HG02870 (cell line): ENCODE measurements at regions not wholly inside any gene's neighbourhood (a gene's known extent, or its start where the extent isn't known, plus 50 kb on each side); places are given as distances from the start of the nearest gene placed in this dataset.

ENCODE experiments used
- ATAC-seq: cut with Tn5 transposase; IDR thresholded peaks from one replicate; pipeline ENCODE4 v1.9.1; 2021; ENCODE audit warnings: mild to moderate bottlenecking, moderate library complexity; ENCODE audit not compliant: unreplicated experiment

DNA sequence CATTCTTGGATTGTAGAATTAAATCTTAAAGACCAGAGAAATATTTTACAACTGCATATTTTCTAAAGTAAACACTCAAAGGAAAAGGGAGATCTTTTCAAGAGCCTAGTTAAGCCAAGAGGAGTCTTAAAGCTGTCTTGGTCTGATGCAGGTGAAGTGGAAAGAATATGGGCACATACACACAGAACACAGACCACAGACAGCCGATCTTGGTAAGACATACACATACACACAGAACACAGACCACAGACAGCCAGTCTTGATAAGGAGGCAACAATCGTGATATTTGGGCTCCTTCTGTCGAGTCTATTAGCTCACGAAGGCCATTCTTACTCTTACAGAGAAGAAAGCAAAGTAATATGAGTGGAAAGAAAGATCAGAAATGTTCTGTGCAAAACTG, 1153.9 kb upstream of the TMPRSS15 start:
- no peak for ATAC-seq

DNA sequence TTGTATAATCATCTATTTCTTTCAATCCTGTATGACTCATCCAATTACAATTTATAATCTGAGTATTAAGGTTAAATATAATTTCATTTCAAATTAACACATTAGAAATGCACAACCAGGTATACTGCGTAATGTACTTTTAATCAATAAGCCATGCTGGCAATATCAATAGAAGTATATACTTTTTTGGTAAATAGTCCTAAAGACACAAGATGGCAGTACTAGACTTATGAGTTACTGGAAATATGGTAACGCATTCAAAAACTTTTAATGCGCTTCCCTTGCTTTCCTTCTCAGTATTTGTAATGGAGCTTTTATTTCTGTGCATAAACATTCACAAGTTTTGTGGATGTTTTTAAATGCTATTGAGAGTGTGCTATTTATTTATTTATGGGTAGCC, 1162.0 kb upstream of the TMPRSS15 start:
- ATAC-seq: no peak

DNA sequence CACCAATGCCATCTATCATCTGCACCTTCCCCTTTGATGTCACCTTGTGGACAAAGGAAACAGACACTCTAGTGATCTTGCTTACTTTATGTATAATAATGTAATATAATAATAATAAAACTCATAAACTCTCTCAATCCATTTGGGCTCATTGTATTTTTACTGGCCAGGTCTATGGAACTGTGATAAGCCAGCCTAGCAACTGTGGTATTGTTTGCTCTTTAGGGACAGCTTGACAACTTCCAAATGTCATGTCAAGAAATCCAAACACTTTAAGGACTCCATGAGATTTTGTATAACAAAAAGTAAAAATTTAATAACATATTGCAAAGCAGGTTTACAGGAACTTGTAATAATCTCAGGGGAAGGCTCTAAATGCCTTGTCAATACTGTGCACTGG, 1163.4 kb upstream of the TMPRSS15 start:
- ATAC-seq: no peak

DNA sequence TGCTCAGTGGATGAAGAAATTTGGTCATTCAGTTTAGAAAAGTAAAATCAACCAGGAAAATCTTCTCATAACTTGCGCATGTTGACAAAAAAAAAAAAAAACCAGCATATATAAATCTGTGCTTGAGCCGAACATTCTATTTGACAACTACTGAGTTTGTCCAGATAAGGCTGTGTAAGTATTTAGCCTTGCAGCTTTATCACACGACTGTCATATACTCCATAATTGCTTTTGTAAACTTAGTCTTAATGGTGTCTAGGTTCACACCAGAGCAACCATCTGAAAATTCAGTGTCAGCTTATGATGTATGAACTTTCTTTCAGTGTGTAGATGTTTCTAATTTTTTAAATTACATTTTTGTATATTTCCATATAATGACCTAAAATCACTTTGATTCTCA, 1173.8 kb upstream of the TMPRSS15 start:
- ATAC-seq: no peak

DNA sequence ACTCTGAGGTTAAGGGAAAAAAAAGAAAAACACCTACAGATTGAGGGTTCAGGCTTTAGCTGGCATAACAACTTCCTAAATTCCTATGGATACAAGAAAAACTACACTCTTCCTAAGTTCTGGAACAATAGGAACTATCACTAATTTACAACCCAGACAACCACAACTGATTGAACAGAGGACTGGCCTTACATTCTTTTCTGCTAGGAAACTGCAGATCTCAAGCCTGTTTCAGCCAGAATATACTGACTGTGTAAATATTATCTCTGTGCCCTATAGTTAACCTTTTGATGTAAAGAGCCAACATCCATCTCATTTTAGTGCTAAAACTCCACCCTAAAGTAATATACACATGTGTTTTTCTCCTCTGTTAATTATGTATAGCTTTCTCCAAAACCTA, 1186.5 kb upstream of the TMPRSS15 start:
- no peak for ATAC-seq

DNA sequence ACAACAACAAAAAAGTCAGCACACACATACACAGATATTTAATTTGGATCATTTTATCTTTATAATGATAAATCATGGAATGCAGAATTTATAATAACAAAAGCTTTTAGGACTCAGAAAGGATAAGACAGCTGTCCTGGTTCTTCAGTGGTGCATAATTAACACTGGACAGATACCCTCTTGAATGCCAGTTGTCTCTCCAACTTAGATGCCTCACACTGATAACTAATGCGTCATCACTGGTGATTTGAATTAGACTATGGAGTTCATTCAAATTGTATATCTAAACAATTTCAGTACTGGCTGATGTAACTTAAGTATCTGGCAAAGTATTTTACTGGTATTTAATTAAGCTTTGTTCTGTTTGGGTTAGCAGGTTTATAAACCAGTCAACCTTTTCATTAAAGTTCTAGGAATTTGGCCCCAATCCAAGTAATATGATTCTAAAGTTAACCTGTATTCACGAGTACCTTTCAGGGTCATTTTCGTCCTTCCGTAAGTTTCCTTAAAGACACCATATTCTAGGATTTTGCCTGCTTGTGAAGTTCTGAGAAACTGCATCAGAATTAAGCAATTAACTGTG, 1199.5 kb upstream of the TMPRSS15 start:
- no peak for ATAC-seq

DNA sequence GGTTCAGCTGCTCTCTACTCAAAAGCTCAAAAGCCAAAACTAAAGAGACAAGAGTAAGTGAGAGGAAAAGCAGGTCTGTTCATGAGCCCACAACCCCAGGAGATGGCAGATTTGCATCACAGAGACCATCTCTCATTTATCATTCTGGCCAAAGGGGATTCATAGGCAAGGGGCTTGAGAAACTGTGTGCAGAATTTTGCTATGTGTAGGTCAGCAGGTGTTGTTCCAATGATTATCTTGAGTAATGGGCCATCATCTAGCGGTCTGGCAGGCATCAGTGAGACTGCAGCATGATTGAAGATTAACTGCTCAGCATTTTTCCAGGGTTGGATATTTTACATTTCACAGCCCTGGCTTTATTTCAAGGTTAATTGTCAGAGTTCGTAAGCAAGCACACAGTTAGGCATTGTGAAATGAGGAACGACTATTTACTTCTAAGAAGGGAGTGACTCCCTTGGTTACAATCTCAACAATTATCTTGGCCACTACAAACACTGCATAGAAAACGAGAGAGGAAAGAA, 1204.6 kb upstream of the TMPRSS15 start:
- ATAC-seq: no peak

DNA sequence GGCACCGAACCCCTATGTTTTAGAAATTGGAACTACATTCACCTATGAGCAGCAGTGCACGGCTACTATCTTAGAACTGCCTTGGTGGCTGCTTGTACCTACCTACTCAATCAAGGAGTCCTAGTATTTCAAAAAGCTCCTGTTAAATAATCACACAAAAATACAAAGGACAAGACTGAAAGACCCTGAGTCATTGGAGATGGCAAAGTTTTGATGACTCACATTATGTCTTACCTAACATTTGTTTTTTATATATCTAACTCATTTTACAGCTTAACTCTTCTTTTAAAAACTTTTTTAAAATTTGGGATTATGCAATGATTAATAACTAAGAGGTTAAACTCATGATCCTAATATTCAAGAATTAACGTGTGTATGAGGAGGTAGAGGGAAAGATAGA, 1206.0 kb upstream of the TMPRSS15 start:
- ATAC-seq: no peak

DNA sequence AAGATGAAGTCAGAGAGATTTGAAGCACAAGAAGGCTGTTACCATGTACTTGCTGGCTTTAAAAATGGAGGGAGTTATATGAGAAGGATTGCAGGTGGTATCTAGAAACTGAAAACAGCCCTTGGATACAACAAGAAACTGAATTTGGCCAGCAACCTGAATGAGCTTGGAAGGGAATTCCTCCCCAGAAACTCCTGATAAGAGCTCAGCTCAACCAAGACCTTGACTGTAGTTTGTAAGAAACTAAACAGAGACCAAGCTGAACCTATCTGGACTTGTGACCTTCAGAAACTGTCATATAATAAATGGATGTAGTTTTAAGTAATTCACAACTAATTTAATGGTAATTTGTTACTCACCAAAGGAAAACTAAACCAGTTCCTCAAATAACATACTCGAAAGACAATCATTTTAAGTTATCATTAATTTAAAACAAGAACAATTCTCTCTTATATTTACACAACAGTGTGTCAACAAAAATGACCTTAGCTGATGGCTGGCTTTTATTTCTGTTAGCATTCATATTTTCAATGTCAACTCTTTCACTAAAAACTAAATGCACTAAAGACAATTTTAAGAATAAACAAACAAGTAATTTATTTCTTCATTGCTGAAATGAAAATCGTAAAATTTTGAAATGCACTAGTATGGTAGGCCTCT, 1218.4 kb upstream of the TMPRSS15 start:
- ATAC-seq: no peak

DNA sequence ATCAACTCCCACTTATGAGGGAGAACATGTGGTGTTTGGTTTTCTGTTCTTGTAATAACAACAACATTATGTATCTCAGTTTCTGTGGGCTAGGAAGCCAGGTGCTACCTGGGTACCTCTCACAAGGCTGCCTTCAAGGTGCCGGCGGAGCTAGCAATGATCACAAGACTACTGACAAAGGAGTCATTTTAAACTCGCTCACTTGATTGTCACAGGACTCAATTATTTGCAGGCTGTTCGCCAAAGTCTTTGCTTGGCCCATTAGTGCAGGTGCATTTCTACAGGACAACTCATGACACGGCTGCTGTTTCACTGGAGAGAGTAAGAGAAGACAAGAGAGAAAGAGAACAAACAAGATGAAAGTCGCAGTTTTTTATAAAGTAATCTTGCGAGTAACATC, 1237.4 kb upstream of the TMPRSS15 start:
- no peak for ATAC-seq

DNA sequence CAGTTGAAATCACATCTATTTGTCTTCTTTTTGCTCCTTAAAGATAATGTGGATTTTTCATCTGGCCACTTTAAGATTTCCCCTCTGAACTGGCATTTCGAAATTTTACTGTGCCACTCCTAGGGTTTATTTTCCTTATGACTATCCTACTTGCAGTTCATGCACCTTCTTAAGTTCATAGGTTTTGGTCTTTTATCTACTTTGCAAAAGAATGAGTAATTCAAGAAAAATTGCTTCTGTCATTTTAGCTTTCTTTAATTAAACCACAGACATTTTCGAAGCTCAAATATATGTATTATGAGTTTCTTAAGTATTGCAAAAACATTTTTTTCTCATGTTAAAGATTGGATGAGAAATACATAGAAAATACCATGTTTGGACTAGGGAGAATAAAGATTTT, 1244.8 kb upstream of the TMPRSS15 start:
- no peak for ATAC-seq

DNA sequence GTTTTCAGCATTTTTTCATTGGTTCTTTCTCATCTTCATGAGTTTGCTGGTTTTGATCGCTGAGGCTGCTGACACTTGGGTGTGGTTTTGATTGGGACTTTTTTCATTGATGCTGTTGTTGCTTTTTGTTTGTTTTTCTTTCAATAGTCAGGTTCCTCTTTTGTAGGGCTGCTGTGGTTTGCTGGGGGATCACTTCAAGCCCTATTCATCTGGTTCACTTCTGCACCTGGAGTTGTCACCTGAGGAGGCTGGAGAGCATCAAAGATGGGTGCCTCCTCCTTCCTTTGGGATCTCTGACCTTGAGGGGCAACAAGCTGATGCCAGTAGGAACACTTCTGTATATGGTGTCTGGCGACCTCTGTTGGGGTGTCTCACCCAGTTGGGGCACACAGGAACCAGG, 1279.9 kb upstream of the TMPRSS15 start:
- ATAC-seq: no peak

DNA sequence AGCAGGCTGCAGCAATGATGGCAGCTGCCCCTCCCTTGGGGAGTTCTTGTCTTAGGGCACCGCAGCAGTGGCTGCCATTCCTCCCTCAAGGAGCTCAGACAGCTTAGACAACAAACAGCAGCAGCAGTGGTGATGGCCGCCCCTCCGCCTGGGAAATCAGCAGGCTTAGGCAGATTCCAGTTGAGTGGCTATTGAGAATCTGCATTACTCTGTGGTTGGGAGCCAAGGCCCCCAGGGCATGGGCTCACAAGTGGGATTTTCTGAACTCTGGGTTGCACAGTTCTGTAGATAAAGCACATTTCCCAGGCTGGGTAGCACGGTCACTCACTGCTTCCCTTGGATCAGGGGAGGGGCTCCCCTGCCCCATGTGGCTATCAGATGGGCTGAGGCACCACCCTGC, 1280.7 kb upstream of the TMPRSS15 start:
- no peak for ATAC-seq

DNA sequence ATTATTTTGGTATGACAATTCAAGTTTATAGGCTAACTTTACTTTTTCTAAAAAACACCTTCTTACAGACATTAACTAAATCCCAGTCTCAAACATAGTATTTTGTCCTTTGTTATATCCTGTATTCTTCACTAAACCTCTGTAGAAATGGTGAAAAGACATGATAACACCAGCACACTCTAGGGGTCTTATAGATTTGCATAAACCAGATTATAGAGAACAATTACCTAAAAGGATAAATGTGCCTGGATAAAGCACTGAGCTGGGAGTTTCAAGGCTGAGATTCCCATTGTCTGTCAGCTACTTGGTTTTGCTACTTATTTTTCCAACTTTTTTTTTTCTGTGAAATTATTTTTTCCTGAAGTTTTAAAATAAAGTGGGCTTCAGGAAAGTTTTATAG, 1288.6 kb upstream of the TMPRSS15 start:
- no peak for ATAC-seq

DNA sequence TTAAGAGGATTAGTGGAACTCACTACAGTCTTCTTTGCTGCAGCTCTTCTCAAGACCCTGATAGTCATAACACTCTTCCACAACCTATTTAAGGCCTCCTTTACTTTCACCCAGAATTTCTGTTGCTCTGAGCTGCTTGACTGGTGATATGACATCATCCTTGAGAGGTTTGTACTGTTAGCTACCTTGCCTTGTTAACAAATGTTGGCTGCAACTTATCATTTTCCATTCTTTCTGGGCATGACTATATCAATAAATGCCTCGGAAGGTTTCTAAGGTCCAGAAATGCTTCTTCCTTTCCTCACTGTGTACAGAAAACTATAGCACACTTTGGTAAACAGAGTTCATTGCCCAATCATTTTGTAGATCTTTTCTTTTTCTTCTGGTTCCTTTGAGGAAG, 1292.2 kb upstream of the TMPRSS15 start:
- no peak for ATAC-seq

DNA sequence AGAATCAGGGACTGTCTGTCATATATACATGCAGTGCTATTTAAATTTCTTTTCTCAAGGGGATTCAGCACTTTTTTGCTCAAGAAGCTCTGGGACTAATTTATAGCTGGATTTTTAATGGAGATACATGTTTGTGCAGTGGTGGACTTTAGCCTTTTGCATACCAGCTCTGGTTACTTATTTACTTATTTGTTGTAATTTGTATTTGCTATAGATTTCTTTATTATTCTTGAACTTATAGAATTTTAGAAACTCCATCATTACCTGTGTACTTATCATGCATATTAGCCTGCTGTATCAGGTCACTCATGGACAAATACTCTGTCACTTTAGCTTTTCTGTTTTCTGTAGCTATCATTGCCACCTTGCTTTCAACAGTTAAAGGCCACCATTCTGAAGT, 1296.9 kb upstream of the TMPRSS15 start:
- no peak for ATAC-seq

DNA sequence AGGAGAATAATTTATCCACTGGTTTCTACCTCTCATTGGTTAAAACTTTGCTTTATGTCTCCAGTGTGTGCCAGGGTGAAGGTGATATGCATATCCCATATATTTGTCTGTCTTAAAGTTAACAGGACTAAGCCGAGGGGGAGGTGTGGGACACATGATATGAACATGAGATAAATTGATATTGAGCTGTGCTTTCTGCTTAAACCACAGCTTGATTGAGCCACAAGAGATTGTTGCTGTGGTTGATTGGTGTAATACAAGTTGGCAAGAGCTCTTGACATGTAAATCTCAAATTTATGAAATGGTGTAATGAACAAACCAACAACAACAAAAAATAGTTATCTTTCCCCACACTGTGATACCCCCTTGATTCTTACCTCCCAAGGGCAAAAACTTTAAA, 1295.5 kb upstream of the NCAM2 start:
- no peak for ATAC-seq

DNA sequence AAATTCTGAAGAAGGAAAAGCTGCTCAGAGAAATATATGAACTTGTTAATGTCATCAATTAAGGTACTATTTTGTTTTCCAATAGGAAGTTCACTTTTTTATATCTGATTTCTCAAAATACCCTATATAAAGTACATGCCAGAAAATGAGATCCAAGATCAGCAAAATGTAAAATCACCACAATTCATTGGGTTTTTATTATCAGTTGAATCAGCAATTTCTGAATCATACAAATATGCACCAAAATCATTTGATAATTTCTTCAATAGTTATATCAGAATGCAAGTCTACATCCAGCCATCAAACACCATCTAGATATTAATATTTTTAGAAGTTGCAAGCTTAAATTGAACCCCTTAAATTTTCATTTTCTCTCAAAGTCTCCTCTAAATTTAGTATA, 1293.4 kb upstream of the NCAM2 start:
- ATAC-seq: no peak

DNA sequence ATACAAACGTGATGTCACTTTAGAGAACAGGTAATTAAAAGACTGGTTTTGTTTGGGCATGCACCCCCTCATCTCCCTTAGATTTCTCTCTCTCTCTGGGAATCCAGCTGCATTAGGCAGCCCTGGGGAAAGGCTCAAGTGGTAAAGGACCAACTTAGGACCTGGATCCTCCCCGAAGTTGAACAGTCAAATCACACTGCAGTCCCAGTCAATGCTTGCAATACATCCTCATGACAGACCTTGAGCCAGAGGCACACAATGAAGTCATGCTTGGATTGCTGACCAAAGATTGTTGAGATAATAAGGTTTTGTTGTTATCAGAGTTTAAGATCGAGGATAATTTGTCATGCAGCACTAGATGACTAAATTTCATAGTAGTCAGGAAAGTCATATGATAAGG, 1285.8 kb upstream of the NCAM2 start:
- ATAC-seq: no peak

DNA sequence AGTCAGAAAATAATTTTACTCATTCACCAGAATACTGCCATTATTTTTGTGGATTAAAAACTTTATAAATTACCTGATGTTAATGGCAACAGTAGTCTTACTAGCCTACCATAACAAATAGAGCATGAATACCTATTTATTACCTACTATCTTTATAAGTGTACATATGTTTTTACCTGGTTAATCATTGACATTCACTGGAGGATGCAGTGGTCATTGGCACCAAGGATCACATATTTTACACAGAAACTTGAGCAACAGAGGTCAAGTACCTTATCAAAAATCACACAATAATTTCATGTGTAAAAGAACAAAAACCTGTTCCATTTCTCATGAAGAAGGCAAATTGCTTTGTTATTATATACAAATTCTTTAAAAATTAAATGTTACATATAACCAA, 1284.9 kb upstream of the NCAM2 start:
- ATAC-seq: no peak

DNA sequence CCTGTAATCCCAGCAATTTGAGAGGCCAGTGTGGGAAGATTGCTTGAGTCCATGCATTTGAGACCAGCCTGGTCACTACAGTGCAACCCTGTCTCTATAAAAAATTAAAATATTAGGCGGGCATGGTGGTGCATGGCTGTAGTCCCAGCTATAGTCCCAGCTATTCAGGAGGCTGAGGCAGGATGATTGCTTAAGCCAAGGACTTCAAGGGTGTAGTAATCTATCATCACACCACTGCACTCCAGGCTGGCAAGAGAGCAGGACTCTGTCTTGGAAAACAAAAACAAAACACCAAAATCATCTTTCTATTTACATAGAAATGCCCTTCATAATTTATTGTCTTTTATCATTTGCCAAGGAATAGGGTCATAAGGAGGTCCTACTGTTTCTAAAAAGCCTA, 1274.1 kb upstream of the NCAM2 start:
- ATAC-seq: no peak

DNA sequence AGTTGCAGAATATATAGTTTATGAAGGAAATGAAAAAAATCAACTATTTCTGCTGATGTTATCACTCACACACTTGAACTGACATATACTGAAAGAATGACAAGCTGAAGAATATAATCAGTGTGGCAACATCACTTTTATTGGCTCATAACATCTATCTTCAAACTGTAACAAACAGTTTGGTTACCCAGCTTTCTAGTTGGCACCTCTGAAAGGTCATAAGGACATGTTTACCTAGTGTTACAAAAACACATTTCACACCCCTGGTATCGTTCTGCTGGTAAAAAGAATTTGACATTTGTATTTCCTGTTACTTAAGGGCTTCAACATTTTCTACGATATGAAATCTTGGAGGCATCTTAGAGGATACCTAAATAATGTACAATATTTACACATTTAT, 1267.0 kb upstream of the NCAM2 start:
- ATAC-seq: no peak

DNA sequence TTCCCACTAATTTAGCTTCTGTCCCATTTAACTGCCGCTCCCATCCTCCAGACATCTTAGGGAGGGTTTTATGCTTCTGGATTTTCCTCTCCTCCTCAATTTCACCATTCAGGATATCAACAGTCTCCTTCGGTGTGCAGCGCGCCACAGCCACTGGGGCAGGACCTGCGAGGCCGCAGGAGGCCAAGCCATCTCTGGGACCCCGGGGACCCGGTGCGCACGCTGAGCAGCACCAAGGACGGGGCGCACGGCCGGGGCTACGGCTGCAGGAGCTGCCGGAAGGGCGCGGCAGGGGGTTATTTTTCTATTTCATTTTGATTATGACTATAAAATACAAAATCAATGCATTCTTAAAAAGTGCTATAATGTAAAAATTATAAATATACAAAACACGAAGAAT, 1238.4 kb upstream of the NCAM2 start:
- ATAC-seq: no peak
